ENCODE measurements at regions not wholly inside any gene's neighbourhood (a gene's known extent, or its start where the extent isn't known, plus 50 kb on each side); places are given as distances from the start of the nearest gene placed in this dataset.

DNA sequence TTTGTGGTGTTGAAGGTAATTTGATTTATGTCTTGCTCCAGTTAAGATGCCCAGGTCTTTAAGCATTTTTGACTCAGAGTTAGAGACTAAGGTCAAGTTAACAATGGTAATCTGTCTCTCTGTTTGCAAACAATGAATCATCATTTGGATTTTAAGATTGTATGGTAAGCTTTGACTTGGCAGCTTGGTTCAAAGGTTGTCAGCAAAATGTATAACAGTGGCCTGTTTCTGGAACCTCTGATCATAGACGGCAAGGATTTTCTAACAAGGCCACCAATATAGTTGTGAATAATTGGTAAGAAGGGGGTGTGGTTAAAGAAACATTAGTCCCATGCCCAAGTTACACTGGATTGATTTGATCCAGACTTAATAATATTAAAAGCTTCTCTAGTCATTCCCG lies 775.2 kb upstream of the GOLIM4 start:
- BruUV-seq (replicated peaks) = no TSS peak
- no peak overlapping the region for H2BK20ac ChIP-seq (ENCODE audit: low read depth, low read length)
- in situ Hi-C loops (cut with MboI; ENCODE audit: low sequenced_read_pairs) = no loop called here
- no peak overlapping the region for H2BK5ac ChIP-seq (ENCODE audit: low read depth, low read length, poor library complexity, severe bottlenecking)
- no peak overlapping the region for H4K8ac ChIP-seq (ENCODE audit: low read depth in 2 of 2, low read length in 2 of 2)
- no peak overlapping the region for H2AK5ac ChIP-seq (ENCODE audit: low read depth, low read length)
- H2BK15ac ChIP-seq (ENCODE audit: low read depth, low read length) = no peak overlapping the region
- no peak overlapping the region for H3K23ac ChIP-seq (ENCODE audit: low read depth, low read length)
- no peaks in the 10 kb centered on the region; the same call in 1 of the 2 replicates for H3K9me1 ChIP-seq (ENCODE audit: insufficient read depth, low read length)
- H3K27me3 ChIP-seq (ENCODE audit: control insufficient read depth, insufficient read depth, low read length) = no peaks in the 10 kb centered on the region
- H3K9me3 ChIP-seq (ENCODE audit: control insufficient read depth, insufficient read depth, low read length) = no peaks in the 10 kb centered on the region
- WGBS, 2 experiments (ENCODE audit: extremely low coverage in 2 of 2, insufficient read length in 1 of 2) = no CpG with 5 or more reads among the region's 2 CpGs
- H3K9ac ChIP-seq (ENCODE audit: low read depth, low read length) = no peak overlapping the region
- ChIA-PET CTCF (interaction anchor here (0.5 kb wide), 1 partner anchor 278 kb away, joined by 4 read pairs; no protein-coding TSS in a partner anchor), POLR2A (ENCODE audit: unreplicated experiment) (no interaction called here)
- H3K18ac ChIP-seq (ENCODE audit: low read depth, low read length) = no peak overlapping the region
- H3K4me3 ChIP-seq (ENCODE audit: insufficient read depth, low read depth, low read length) = no peak overlapping the region
- no peaks in the 10 kb centered on the region for H3K36me3 ChIP-seq (ENCODE audit: control insufficient read depth, insufficient read depth, low read length)
- H4K5ac ChIP-seq (ENCODE audit: low read depth, low read length) = no peak overlapping the region
- dilution Hi-C loops (cut with HindIII; ENCODE audit: low sequenced_read_pairs, unreplicated experiment) = no loop called here
- no peak overlapping the region for H3K4ac ChIP-seq (ENCODE audit: low read depth, low read length)
- no peak overlapping the region for H2AK9ac ChIP-seq (replicated peaks; ENCODE audit: low read depth, low read length, poor library complexity)
- H3K4me1 ChIP-seq (ENCODE audit: control insufficient read depth, insufficient read depth, low read length) = no peaks in the 10 kb centered on the region
- H3K14ac ChIP-seq (replicated peaks; ENCODE audit: low read depth, low read length) = no peak overlapping the region
- H2AFZ ChIP-seq (replicated peaks; ENCODE audit: low read length, poor library complexity) = no peak overlapping the region
- ATAC-seq (ENCODE audit: low read depth) (no peak), DNase-seq (no peak)
- H2BK120ac ChIP-seq (ENCODE audit: low read depth, low read length) = no peak overlapping the region
- no peak overlapping the region for H3K27ac ChIP-seq (ENCODE audit: insufficient read depth, low read length)
- no peak overlapping the region for H4K91ac ChIP-seq (ENCODE audit: insufficient read depth, low read depth, low read length)
- no peaks in the 10 kb centered on the region for H3K79me1 ChIP-seq (ENCODE audit: low read depth in 1 of 2, low read length in 2 of 2)
- H4K20me1 ChIP-seq (ENCODE audit: insufficient read depth, low read length) = no peaks in the 10 kb centered on the region
- H3K56ac ChIP-seq (ENCODE audit: extremely low read depth, insufficient read depth, low read length) = no peak overlapping the region
- H3K4me2 ChIP-seq (ENCODE audit: low read depth, low read length) = no peak overlapping the region
- TF ChIP-seq CEBPB (IDR thresholded peaks at IDR 0.05; ENCODE audit: low read depth, low read length) (no peak), RAD21 (IDR thresholded peaks at IDR 0.05; ENCODE audit: low read length) (no peak), POLR2A (IDR thresholded peaks at IDR 0.05; ENCODE audit: low read depth, low read length) (no peak), MAZ (IDR thresholded peaks at IDR 0.05; ENCODE audit: borderline replicate concordance, low read depth, low read length) (no peak), NFE2L2 (IDR thresholded peaks at IDR 0.05; ENCODE audit: low read depth, low read length) (no peak), MXI1 (IDR thresholded peaks at IDR 0.05; ENCODE audit: borderline replicate concordance, low read depth, low read length) (no peak), RFX5 (IDR thresholded peaks at IDR 0.05; ENCODE audit: low read depth, low read length) (no peak), BHLHE40 (IDR thresholded peaks at IDR 0.05; ENCODE audit: low read depth, low read length) (no peak), MAFK (IDR thresholded peaks at IDR 0.05; ENCODE audit: low read depth, low read length) (no peak), CHD1 (IDR thresholded peaks at IDR 0.05; ENCODE audit: low read depth, low read length) (no peak), RCOR1 (IDR thresholded peaks at IDR 0.05; ENCODE audit: insufficient replicate concordance, low read length) (no peak), SMC3 (IDR thresholded peaks at IDR 0.05; ENCODE audit: low read depth, low read length) (no peak), FOS (IDR thresholded peaks at IDR 0.05; ENCODE audit: low read depth, low read length) (no peak)
- TF ChIP-seq, protein P1, sequence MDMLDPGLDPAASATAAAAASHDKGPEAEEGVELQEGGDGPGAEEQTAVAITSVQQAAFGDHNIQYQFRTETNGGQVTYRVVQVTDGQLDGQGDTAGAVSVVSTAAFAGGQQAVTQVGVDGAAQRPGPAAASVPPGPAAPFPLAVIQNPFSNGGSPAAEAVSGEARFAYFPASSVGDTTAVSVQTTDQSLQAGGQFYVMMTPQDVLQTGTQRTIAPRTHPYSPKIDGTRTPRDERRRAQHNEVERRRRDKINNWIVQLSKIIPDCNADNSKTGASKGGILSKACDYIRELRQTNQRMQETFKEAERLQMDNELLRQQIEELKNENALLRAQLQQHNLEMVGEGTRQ (IDR thresholded peaks at IDR 0.05; ENCODE audit: low read depth, low read length) = no peak
- TF ChIP-seq, protein P2, sequence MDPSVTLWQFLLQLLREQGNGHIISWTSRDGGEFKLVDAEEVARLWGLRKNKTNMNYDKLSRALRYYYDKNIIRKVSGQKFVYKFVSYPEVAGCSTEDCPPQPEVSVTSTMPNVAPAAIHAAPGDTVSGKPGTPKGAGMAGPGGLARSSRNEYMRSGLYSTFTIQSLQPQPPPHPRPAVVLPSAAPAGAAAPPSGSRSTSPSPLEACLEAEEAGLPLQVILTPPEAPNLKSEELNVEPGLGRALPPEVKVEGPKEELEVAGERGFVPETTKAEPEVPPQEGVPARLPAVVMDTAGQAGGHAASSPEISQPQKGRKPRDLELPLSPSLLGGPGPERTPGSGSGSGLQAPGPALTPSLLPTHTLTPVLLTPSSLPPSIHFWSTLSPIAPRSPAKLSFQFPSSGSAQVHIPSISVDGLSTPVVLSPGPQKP (IDR thresholded peaks at IDR 0.05; ENCODE audit: borderline replicate concordance, low read depth, low read length) = no peak
- TF ChIP-seq, protein P3, sequence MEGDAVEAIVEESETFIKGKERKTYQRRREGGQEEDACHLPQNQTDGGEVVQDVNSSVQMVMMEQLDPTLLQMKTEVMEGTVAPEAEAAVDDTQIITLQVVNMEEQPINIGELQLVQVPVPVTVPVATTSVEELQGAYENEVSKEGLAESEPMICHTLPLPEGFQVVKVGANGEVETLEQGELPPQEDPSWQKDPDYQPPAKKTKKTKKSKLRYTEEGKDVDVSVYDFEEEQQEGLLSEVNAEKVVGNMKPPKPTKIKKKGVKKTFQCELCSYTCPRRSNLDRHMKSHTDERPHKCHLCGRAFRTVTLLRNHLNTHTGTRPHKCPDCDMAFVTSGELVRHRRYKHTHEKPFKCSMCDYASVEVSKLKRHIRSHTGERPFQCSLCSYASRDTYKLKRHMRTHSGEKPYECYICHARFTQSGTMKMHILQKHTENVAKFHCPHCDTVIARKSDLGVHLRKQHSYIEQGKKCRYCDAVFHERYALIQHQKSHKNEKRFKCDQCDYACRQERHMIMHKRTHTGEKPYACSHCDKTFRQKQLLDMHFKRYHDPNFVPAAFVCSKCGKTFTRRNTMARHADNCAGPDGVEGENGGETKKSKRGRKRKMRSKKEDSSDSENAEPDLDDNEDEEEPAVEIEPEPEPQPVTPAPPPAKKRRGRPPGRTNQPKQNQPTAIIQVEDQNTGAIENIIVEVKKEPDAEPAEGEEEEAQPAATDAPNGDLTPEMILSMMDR (conservative IDR thresholded peaks at IDR 0.05; ENCODE audit: low read depth, low read length) = no peak
- intact Hi-C loops (cut with micrococcal nuclease) = no loop called here
